Calu3 (cell line): ENCODE measurements at regions not wholly inside any gene's neighbourhood (a gene's known extent, or its start where the extent isn't known, plus 50 kb on each side); places are given as distances from the start of the nearest gene placed in this dataset.

Experiments used
- BruUV-seq: library from RNA; stranded (reverse); fragments of 400-500 nt; replicated peaks from 2 replicates; lab custom pipeline; 2021; lab: Mats Ljungman, UMichigan
- CTCF ChIA-PET: fragments of 300-600 bp; sonication (Branson Sonifier 250); formaldehyde crosslinking; loops from one replicate; lab custom pipeline; 2022; ENCODE audit warnings: antibody characterized with exemption; lab: Charles Lee
- DNase-seq: peaks from one replicate; pipeline ENCODE4 v3.0.0; 2022
- H3K27ac Mint-ChIP-seq: one replicate; pipeline ENCODE4 v1.8.0; 2022; ENCODE audit warnings: mixed read lengths; ENCODE audit not compliant: unreplicated experiment
- H3K27me3 Mint-ChIP-seq: one replicate; pipeline ENCODE4 v1.8.0; 2022; ENCODE audit warnings: mixed read lengths; ENCODE audit not compliant: unreplicated experiment
- H3K36me3 Mint-ChIP-seq: one replicate; pipeline ENCODE4 v1.8.0; 2022; ENCODE audit warnings: mild to moderate bottlenecking, moderate library complexity, mixed read lengths; ENCODE audit not compliant: insufficient read depth, unreplicated experiment
- H3K4me1 Mint-ChIP-seq: one replicate; pipeline ENCODE4 v1.8.0; 2022; ENCODE audit warnings: mild to moderate bottlenecking, low read depth, mixed read lengths; ENCODE audit not compliant: unreplicated experiment
- H3K4me3 Mint-ChIP-seq: one replicate; pipeline ENCODE4 v1.8.0; 2022; ENCODE audit warnings: mild to moderate bottlenecking, low read depth, moderate library complexity, mixed read lengths; ENCODE audit not compliant: unreplicated experiment
- H3K9me3 Mint-ChIP-seq: one replicate; pipeline ENCODE4 v1.8.0; 2022; ENCODE audit warnings: low read depth, mixed read lengths; ENCODE audit not compliant: unreplicated experiment
- intact Hi-C: fragments of 100-400 bp; cut with micrococcal nuclease; formaldehyde crosslinking; loops from one replicate; pipeline ENCODE4 v1.10.0; 2022; ENCODE audit not compliant: unreplicated experiment
- TF ChIP-seq, protein P1 (sequence below): fragments of 200-600 bp; IDR thresholded peaks from one replicate; pipeline ENCODE4 v1.8.0; 2022; ENCODE audit warnings: antibody characterized with exemption; ENCODE audit not compliant: unreplicated experiment

DNA sequence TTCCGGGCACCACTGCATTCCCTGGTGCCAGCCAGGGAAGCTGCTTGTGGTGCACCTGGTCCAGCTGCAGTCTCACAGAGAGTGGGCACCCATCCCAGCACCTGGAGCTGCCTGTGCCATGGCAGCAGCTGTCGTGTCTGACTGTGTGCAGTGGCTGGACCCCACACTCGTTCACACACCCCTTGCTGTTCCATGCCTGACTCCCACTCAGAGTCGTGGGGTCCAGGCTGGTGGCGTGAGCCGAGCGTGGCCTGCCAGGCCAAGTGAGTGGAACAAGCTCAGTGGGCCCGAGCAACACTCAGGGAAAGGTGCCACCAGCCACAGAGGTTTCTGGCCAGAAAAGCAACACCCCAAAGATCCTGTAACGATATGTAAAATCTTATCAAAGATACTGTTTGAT is 97.2 kb upstream of the KCNK1 start:
- TF ChIP-seq, protein P1, sequence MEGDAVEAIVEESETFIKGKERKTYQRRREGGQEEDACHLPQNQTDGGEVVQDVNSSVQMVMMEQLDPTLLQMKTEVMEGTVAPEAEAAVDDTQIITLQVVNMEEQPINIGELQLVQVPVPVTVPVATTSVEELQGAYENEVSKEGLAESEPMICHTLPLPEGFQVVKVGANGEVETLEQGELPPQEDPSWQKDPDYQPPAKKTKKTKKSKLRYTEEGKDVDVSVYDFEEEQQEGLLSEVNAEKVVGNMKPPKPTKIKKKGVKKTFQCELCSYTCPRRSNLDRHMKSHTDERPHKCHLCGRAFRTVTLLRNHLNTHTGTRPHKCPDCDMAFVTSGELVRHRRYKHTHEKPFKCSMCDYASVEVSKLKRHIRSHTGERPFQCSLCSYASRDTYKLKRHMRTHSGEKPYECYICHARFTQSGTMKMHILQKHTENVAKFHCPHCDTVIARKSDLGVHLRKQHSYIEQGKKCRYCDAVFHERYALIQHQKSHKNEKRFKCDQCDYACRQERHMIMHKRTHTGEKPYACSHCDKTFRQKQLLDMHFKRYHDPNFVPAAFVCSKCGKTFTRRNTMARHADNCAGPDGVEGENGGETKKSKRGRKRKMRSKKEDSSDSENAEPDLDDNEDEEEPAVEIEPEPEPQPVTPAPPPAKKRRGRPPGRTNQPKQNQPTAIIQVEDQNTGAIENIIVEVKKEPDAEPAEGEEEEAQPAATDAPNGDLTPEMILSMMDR: no peak
- peaks cover 2% of the 10 kb centered on the region for H3K9me3 Mint-ChIP-seq
- no TSS peak for BruUV-seq
- CTCF ChIA-PET: interaction anchor here (0.7 kb wide), 1 partner anchor 1919 kb away, joined by 3 read pairs; no protein-coding TSS in a partner anchor
- H3K4me3 Mint-ChIP-seq: no peak overlapping the region
- H3K27ac Mint-ChIP-seq: no peak overlapping the region
- DNase-seq: no peak
- H3K4me1 Mint-ChIP-seq: peaks cover 21% of the 10 kb centered on the region
- no peaks in the 10 kb centered on the region for H3K36me3 Mint-ChIP-seq
- no peaks in the 10 kb centered on the region for H3K27me3 Mint-ChIP-seq
- intact Hi-C loops: no loop called here

DNA sequence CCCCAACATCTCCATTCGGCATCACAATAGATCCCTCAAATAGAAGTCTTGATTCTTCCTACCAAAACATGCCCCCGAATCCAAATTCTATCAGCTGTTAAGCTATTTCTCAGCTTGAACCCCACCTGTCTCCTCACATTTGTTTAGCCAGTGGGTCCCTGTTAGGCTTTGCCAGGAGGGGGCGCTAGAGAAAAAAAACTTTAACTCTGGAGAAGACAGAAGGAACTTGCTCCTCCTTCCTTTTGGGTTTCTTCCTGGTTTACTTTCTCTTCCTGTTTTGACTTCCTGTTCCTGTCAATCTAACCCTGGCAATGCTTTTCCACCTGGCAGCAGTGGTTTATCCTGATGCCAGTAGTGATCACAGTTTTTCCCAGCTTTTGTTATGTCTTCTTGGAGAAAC is 95.6 kb upstream of the KCNK1 start:
- Mint-ChIP-seq H3K4me1 (peaks cover 21% of the 10 kb centered on the region), H3K27me3 (no peaks in the 10 kb centered on the region), H3K27ac (no peak overlapping the region), H3K4me3 (no peak overlapping the region), H3K36me3 (no peaks in the 10 kb centered on the region), H3K9me3 (peaks cover 2% of the 10 kb centered on the region)
- CTCF ChIA-PET: interaction anchor here (0.5 to 1.1 kb wide), 2 partner anchors 24 to 273 kb away, joined by 3 to 7 read pairs; no protein-coding TSS in a partner anchor
- TF ChIP-seq, protein P1: peak; percentile 74
- BruUV-seq: no TSS peak
- DNase-seq: peak; percentile 69
- intact Hi-C loops: no loop called here

GRCh38 chr1:233520261-233521191 is 93.4 kb upstream of the KCNK1 start:
- CTCF ChIA-PET: interaction anchor here (1.0 to 1.8 kb wide), 2 partner anchors 161 to 270 kb away, joined by 4 to 8 read pairs; no protein-coding TSS in a partner anchor
- intact Hi-C loops: loop anchor here (2.0 to 5.0 kb wide), 3 partner anchors 92 to 270 kb away; partner anchors contain the start of gene KCNK1
- H3K27me3 Mint-ChIP-seq: no peaks in the 10 kb centered on the region

DNA sequence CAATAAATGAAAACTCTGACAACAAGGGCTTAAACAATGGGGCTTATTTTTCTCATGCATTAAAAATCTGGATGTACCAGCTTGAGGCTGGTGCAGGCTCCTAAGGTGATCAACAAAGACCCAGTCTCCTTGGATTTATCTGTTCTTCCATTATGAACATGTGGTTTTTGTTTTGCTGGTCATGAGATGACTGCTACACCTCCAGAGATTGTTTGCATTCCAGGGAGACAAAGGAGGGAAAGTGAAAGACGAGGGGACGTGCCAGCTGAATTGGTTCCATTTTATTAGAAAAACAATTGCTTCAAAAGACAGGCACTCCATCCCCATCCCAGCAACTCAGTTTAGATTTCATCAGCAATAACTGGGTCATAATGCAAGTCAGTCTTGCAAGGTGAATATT is 90.9 kb upstream of the KCNK1 start:
- BruUV-seq: no TSS peak
- Mint-ChIP-seq H3K27me3 (no peaks in the 10 kb centered on the region), H3K4me3 (no peak overlapping the region), H3K9me3 (peaks cover 2% of the 10 kb centered on the region), H3K4me1 (peaks cover 21% of the 10 kb centered on the region), H3K36me3 (no peaks in the 10 kb centered on the region), H3K27ac (no peak overlapping the region)
- CTCF ChIA-PET: no interaction called here
- TF ChIP-seq, protein P1: no peak
- no peak for DNase-seq
- intact Hi-C loops: loop anchor here (5.0 kb wide), 2 partner anchors 89 to 144 kb away; partner anchors contain the start of gene KCNK1

More at GRCh38 chr1:233520261-233521191, 93.4 kb upstream of the KCNK1 start:
- DNase-seq: peak; percentile 80
- no TSS peak for BruUV-seq
- no peak overlapping the region for H3K4me3 Mint-ChIP-seq
- peaks cover 2% of the 10 kb centered on the region for H3K9me3 Mint-ChIP-seq
- TF ChIP-seq, protein P1: no peak
- H3K36me3 Mint-ChIP-seq: no peaks in the 10 kb centered on the region
- H3K27ac Mint-ChIP-seq: peak overlapping the region; percentile 40
- peaks cover 21% of the 10 kb centered on the region for H3K4me1 Mint-ChIP-seq
